Prostate gland (tissue), 2 donors: ENCODE measurements at regions not wholly inside any gene's neighbourhood (a gene's known extent, or its start where the extent isn't known, plus 50 kb on each side); places are given as distances from the start of the nearest gene placed in this dataset.

Source experiments
- POLR2A ChIP-seq: fragments of 450-650 bp; IDR thresholded peaks from one replicate; pipeline ENCODE4 v1.6.1; 2016; ENCODE audit warnings: antibody characterized with exemption, mild to moderate bottlenecking
- POLR2AphosphoS5 ChIP-seq: sonication (generic); formaldehyde crosslinking; IDR thresholded peaks from one replicate; pipeline ENCODE4 v1.6.1; 2017; ENCODE audit warnings: antibody characterized with exemption
- TF ChIP-seq, protein P1 (sequence below), 4 experiments: fragments of 200-600 bp in 2 of 4; fragments of 450-650 bp in 2 of 4; sonication (generic) in 2 of 4; IDR thresholded peaks; 1 replicate in 3 of 4; 2 replicates in 1 of 4; pipeline ENCODE4 v1.5.1; 2016 to 2019; ENCODE audit warnings: antibody characterized with exemption in 4 of 4, mild to moderate bottlenecking in 2 of 4, moderate library complexity in 2 of 4

DNA sequence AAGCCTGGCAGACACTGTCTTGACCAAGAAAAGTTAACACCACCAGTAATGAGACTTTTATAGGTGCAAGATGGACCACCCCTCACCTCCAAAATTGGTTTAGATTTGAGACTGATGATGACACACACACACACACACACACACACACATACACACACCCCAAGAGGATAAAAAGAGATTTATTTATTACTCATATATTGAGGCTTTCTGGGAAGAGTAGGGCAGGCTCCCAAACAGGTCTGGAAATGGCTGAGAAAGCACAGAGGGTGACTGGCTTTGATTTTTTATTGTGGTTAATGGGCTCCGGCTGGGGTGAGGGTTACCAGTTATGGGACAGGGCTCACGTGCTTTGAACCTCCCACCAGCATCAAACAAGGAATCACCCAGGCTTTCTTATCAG, 54.2 kb upstream of the ADAM23 start:
- TF ChIP-seq, protein P1, sequence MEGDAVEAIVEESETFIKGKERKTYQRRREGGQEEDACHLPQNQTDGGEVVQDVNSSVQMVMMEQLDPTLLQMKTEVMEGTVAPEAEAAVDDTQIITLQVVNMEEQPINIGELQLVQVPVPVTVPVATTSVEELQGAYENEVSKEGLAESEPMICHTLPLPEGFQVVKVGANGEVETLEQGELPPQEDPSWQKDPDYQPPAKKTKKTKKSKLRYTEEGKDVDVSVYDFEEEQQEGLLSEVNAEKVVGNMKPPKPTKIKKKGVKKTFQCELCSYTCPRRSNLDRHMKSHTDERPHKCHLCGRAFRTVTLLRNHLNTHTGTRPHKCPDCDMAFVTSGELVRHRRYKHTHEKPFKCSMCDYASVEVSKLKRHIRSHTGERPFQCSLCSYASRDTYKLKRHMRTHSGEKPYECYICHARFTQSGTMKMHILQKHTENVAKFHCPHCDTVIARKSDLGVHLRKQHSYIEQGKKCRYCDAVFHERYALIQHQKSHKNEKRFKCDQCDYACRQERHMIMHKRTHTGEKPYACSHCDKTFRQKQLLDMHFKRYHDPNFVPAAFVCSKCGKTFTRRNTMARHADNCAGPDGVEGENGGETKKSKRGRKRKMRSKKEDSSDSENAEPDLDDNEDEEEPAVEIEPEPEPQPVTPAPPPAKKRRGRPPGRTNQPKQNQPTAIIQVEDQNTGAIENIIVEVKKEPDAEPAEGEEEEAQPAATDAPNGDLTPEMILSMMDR (IDR thresholded peaks at IDR 0.05), result no peak
- TF ChIP-seq POLR2AphosphoS5 (no peak), POLR2A (no peak)
